ENCODE measurements at regions not wholly inside any gene's neighbourhood (a gene's known extent, or its start where the extent isn't known, plus 50 kb on each side); places are given as distances from the start of the nearest gene placed in this dataset.
"Not testable (repeated sequence)": the region's sequence is repeated elsewhere in the genome, so short reads cannot be mapped to it uniquely, and the experiment has no call there.

DNA sequence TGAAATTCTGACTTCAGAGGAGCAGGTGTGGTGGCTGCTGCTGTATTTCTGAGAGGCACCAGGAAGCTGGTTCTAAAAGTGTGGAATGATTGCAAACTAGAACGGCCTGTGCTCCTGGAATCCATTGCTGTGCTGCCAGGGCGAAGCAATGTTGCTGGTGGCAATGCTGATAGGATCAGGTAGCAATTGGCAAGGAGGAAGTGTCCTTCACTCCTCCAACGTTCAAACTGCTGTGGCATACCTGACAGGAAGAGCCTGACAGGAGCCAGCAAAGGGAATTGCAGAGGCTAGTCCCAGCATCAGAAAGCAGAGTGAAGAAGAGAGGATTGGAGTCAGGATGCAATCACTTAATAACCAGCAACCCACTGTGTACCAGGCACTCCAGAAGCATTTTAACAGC, 118.2 kb downstream of the FAR1 start:
- no CpG with 5 or more reads among the region's 3 CpGs for WGBS (ENCODE audit: extremely low coverage, insufficient read length, low lambda C conversion rate)

DNA sequence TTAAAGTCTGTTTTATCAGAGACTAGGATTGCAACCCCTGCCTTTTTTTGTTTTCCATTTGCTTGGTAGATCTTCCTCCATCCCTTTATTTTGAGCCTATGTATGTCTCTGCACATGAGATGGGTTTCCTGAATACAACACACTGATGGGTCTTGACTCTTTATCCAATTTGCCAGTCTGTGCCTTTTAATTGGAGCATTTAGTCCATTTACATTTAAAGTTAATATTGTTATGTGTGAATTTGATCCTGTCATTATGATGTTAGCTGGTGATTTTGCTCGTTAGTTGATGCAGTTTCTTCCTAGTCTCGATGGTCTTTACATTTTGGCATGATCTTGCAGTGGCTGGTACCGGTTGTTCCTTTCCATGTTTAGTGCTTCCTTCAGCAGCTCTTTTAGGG, 129.1 kb downstream of the FAR1 start:
- H2BK12ac ChIP-seq (ENCODE audit: insufficient read length, low read depth, low read length); H3K4me3 Mint-ChIP-seq; H3K27ac ChIP-seq (ENCODE audit: insufficient read length, low read depth, low read length); H3K9me3 ChIP-seq (ENCODE audit: control insufficient read depth, low read depth, low read length); H2BK20ac ChIP-seq (ENCODE audit: low read depth, low read length, poor library complexity, severe bottlenecking); H3K14ac ChIP-seq (ENCODE audit: insufficient read depth, low read length); H3K27me3 Mint-ChIP-seq (ENCODE audit: low read depth); H3K79me2 ChIP-seq (ENCODE audit: insufficient read depth, low read length); H4K8ac ChIP-seq (replicated peaks; ENCODE audit: insufficient read length, low read depth, low read length); H3K23ac ChIP-seq (ENCODE audit: insufficient read length, low read depth, low read length); H2BK15ac ChIP-seq (ENCODE audit: low read depth, low read length); H3K27me3 ChIP-seq (ENCODE audit: insufficient read depth, low read length); H3K56ac ChIP-seq (ENCODE audit: insufficient read length, low read depth, low read length); H3K27ac Mint-ChIP-seq; DNase-seq; H2BK120ac ChIP-seq (ENCODE audit: low read depth, low read length, poor library complexity, severe bottlenecking); H3K4me1 Mint-ChIP-seq; H4K20me1 ChIP-seq (ENCODE audit: control insufficient read depth, insufficient read depth, insufficient read length); H3K9ac ChIP-seq (ENCODE audit: extremely low read depth, insufficient read length, low read length); H3K4me1 ChIP-seq (ENCODE audit: insufficient read depth, low read length); H4K91ac ChIP-seq (ENCODE audit: insufficient read length, low read depth, low read length); H2AFZ ChIP-seq (ENCODE audit: low read length); H3K23me2 ChIP-seq (ENCODE audit: insufficient read length, low read depth, low read length, poor library complexity, severe bottlenecking); H3K18ac ChIP-seq (ENCODE audit: insufficient read length, low read depth, low read length); H4K5ac ChIP-seq (ENCODE audit: insufficient read length, low read depth, low read length); H3K4me2 ChIP-seq (ENCODE audit: insufficient read depth, insufficient read length, low read length); H3K4ac ChIP-seq (ENCODE audit: low read depth, low read length); H3T11ph ChIP-seq (ENCODE audit: low read length); H2AK5ac ChIP-seq (ENCODE audit: insufficient read length, low read length); H3K79me1 ChIP-seq (ENCODE audit: insufficient read depth, low read depth, low read length, poor library complexity, severe bottlenecking); H2BK5ac ChIP-seq (ENCODE audit: insufficient read length, low read length): not testable (repeated sequence)
- WGBS (ENCODE audit: extremely low coverage, insufficient read length, low lambda C conversion rate), result no CpG with 5 or more reads among the region's 3 CpGs
- H3K36me3 Mint-ChIP-seq (ENCODE audit: insufficient read depth in 1 of 3, low read depth in 3 of 3), result peaks cover 0 to 12% (median 2%) of the 10 kb centered on the region in 3 experiments; a peak in 4 of 7 replicates
- H3K9me3 Mint-ChIP-seq, result peaks cover 20 to 27% of the 10 kb centered on the region in 2 experiments; a peak in 4 of 5 replicates

More for the DNA sequence above, 118.2 kb downstream of the FAR1 start:
- H3K27me3 ChIP-seq (ENCODE audit: insufficient read depth, low read length), result no peaks in the 10 kb centered on the region
- no peaks in the 10 kb centered on the region for H3K79me1 ChIP-seq (ENCODE audit: insufficient read depth, low read depth, low read length, poor library complexity, severe bottlenecking)
- no peak overlapping the region for H2BK12ac ChIP-seq (ENCODE audit: insufficient read length, low read depth, low read length)
- no peak overlapping the region for H3K23ac ChIP-seq (ENCODE audit: insufficient read length, low read depth, low read length)
- no peaks in the 10 kb centered on the region for H3K9me3 ChIP-seq (ENCODE audit: control insufficient read depth, low read depth, low read length)
- no peak overlapping the region for H3K14ac ChIP-seq (ENCODE audit: insufficient read depth, low read length)
- no peaks in the 10 kb centered on the region for H3K36me3 Mint-ChIP-seq (ENCODE audit: insufficient read depth in 1 of 3, low read depth in 3 of 3)
- H3K79me2 ChIP-seq (ENCODE audit: insufficient read depth, low read length), result no peaks in the 10 kb centered on the region
- H2AFZ ChIP-seq (ENCODE audit: low read length), result no peak overlapping the region
- no peak overlapping the region for H3K4me3 Mint-ChIP-seq
- no peak overlapping the region for H3K18ac ChIP-seq (ENCODE audit: insufficient read length, low read depth, low read length)
- peaks cover 10 to 20% of the 10 kb centered on the region in 2 experiments; a peak in 3 of 4 replicates for H3K4me1 Mint-ChIP-seq
- peaks cover 5% of the 10 kb centered on the region; the same call in 1 of the 2 replicates for H3K27me3 Mint-ChIP-seq (ENCODE audit: low read depth)
- H3K27ac Mint-ChIP-seq, result no peak overlapping the region
- no peak overlapping the region for H2BK5ac ChIP-seq (ENCODE audit: insufficient read length, low read length)
- H2BK15ac ChIP-seq (ENCODE audit: low read depth, low read length), result no peak overlapping the region
- no peak overlapping the region for H3K9ac ChIP-seq (ENCODE audit: extremely low read depth, insufficient read length, low read length)
- no peak overlapping the region for H3K56ac ChIP-seq (ENCODE audit: insufficient read length, low read depth, low read length)
- H4K91ac ChIP-seq (ENCODE audit: insufficient read length, low read depth, low read length), result no peak overlapping the region
- H2BK120ac ChIP-seq (ENCODE audit: low read depth, low read length, poor library complexity, severe bottlenecking), result no peak overlapping the region
- H4K5ac ChIP-seq (ENCODE audit: insufficient read length, low read depth, low read length), result no peak overlapping the region
- TF ChIP-seq, protein P1, sequence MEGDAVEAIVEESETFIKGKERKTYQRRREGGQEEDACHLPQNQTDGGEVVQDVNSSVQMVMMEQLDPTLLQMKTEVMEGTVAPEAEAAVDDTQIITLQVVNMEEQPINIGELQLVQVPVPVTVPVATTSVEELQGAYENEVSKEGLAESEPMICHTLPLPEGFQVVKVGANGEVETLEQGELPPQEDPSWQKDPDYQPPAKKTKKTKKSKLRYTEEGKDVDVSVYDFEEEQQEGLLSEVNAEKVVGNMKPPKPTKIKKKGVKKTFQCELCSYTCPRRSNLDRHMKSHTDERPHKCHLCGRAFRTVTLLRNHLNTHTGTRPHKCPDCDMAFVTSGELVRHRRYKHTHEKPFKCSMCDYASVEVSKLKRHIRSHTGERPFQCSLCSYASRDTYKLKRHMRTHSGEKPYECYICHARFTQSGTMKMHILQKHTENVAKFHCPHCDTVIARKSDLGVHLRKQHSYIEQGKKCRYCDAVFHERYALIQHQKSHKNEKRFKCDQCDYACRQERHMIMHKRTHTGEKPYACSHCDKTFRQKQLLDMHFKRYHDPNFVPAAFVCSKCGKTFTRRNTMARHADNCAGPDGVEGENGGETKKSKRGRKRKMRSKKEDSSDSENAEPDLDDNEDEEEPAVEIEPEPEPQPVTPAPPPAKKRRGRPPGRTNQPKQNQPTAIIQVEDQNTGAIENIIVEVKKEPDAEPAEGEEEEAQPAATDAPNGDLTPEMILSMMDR (conservative IDR thresholded peaks at IDR 0.05), result no peak
- no peak overlapping the region for H3K4me2 ChIP-seq (ENCODE audit: insufficient read depth, insufficient read length, low read length)
- H4K20me1 ChIP-seq (ENCODE audit: control insufficient read depth, insufficient read depth, insufficient read length), result no peaks in the 10 kb centered on the region
- H3K4me1 ChIP-seq (ENCODE audit: insufficient read depth, low read length), result no peaks in the 10 kb centered on the region
- no peak overlapping the region for H2BK20ac ChIP-seq (ENCODE audit: low read depth, low read length, poor library complexity, severe bottlenecking)
- H3K4ac ChIP-seq (ENCODE audit: low read depth, low read length), result no peak overlapping the region
- no peak overlapping the region for H2AK5ac ChIP-seq (ENCODE audit: insufficient read length, low read length)
- no peaks in the 10 kb centered on the region for H3K23me2 ChIP-seq (ENCODE audit: insufficient read length, low read depth, low read length, poor library complexity, severe bottlenecking)
- no peaks in the 10 kb centered on the region; a peak in 1 of 5 replicates for H3K9me3 Mint-ChIP-seq
- no peak overlapping the region for H4K8ac ChIP-seq (replicated peaks; ENCODE audit: insufficient read length, low read depth, low read length)
- H3T11ph ChIP-seq (ENCODE audit: low read length), result no peak overlapping the region
- no peak overlapping the region for H3K27ac ChIP-seq (ENCODE audit: insufficient read length, low read depth, low read length)
- DNase-seq, result no peak

Measured in H9 (cell line).